A549 (cell line): ENCODE measurements at regions not wholly inside any gene's neighbourhood (a gene's known extent, or its start where the extent isn't known, plus 50 kb on each side); places are given as distances from the start of the nearest gene placed in this dataset.

Experiments used
- CEBPB ChIP-seq, 2 experiments: fragments of >200 bp in 1 of 2; sonication (Bioruptor Twin) in 1 of 2; formaldehyde crosslinking in 1 of 2; IDR thresholded peaks; 2 replicates each; pipeline ENCODE4 v1.6.1; 2012 to 2016
- JUNB ChIP-seq: fragments of >200 bp; sonication (Bioruptor Twin); formaldehyde crosslinking; IDR thresholded peaks from 2 replicates; pipeline ENCODE4 v1.6.1; 2016
- KDM1A ChIP-seq: fragments of 200-600 bp; sonication (generic); IDR thresholded peaks from 2 replicates; pipeline ENCODE4 v1.6.1; 2016; ENCODE audit warnings: low read depth, mild to moderate bottlenecking
- NFE2L2 ChIP-seq: fragments of 150-350 bp; conservative IDR thresholded peaks from 2 replicates; pipeline ENCODE4 v1.6.1; 2014; ENCODE audit warnings: low read length
- NR3C1 ChIP-seq: fragments of >200 bp; sonication (Bioruptor Twin); formaldehyde crosslinking; IDR thresholded peaks from 3 replicates; pipeline ENCODE4 v1.6.1; 2017
- POLR2A ChIP-seq: IDR thresholded peaks from 2 replicates; pipeline ENCODE4 v1.6.1; 2012; ENCODE audit warnings: mild to moderate bottlenecking, low read length
- RCOR1 ChIP-seq: fragments of 150-350 bp; IDR thresholded peaks from 2 replicates; pipeline ENCODE4 v1.6.1; 2014; ENCODE audit warnings: antibody characterized with exemption, low read length, low read depth
- TF ChIP-seq, protein P1 (sequence below): fragments of >200 bp; sonication (Bioruptor Twin); formaldehyde crosslinking; IDR thresholded peaks from 3 replicates; pipeline ENCODE4 v1.5.1; 2016
- TF ChIP-seq, protein P2 (sequence below): fragments of >200 bp; sonication (Bioruptor Twin); formaldehyde crosslinking; IDR thresholded peaks from 3 replicates; pipeline ENCODE4 v1.6.1; 2016

DNA sequence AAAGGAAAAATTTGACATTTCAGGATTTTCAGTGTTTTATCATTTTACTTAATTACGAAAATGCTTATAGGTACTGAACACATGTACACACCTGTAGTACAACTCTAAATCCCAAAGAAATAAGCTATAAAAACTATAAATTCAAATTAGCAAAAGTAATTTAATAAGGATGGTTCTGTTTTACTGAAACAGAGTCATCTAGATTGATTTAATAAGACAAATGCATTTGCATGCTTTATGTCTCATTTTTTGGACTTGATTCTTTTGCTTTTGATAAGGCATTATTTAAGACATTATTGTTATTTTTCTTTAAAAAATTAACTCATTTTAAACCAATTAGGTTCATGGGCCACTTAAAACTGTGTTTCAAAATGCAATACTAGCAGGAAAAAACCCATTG is 201.2 kb downstream of the PIK3R1 start:
- TF ChIP-seq CEBPB (IDR thresholded peaks at IDR 0.05) (no peak), POLR2A (no peak), NR3C1 (no peak), RCOR1 (no peak), NFE2L2 (no peak), JUNB (no peak), KDM1A (no peak)
- TF ChIP-seq, protein P1, sequence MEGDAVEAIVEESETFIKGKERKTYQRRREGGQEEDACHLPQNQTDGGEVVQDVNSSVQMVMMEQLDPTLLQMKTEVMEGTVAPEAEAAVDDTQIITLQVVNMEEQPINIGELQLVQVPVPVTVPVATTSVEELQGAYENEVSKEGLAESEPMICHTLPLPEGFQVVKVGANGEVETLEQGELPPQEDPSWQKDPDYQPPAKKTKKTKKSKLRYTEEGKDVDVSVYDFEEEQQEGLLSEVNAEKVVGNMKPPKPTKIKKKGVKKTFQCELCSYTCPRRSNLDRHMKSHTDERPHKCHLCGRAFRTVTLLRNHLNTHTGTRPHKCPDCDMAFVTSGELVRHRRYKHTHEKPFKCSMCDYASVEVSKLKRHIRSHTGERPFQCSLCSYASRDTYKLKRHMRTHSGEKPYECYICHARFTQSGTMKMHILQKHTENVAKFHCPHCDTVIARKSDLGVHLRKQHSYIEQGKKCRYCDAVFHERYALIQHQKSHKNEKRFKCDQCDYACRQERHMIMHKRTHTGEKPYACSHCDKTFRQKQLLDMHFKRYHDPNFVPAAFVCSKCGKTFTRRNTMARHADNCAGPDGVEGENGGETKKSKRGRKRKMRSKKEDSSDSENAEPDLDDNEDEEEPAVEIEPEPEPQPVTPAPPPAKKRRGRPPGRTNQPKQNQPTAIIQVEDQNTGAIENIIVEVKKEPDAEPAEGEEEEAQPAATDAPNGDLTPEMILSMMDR, result no peak
- TF ChIP-seq, protein P2, sequence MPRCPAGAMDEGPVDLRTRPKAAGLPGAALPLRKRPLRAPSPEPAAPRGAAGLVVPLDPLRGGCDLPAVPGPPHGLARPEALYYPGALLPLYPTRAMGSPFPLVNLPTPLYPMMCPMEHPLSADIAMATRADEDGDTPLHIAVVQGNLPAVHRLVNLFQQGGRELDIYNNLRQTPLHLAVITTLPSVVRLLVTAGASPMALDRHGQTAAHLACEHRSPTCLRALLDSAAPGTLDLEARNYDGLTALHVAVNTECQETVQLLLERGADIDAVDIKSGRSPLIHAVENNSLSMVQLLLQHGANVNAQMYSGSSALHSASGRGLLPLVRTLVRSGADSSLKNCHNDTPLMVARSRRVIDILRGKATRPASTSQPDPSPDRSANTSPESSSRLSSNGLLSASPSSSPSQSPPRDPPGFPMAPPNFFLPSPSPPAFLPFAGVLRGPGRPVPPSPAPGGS, result no peak
